ENCODE measurements at regions not wholly inside any gene's neighbourhood (a gene's known extent, or its start where the extent isn't known, plus 50 kb on each side); places are given as distances from the start of the nearest gene placed in this dataset.

DNA sequence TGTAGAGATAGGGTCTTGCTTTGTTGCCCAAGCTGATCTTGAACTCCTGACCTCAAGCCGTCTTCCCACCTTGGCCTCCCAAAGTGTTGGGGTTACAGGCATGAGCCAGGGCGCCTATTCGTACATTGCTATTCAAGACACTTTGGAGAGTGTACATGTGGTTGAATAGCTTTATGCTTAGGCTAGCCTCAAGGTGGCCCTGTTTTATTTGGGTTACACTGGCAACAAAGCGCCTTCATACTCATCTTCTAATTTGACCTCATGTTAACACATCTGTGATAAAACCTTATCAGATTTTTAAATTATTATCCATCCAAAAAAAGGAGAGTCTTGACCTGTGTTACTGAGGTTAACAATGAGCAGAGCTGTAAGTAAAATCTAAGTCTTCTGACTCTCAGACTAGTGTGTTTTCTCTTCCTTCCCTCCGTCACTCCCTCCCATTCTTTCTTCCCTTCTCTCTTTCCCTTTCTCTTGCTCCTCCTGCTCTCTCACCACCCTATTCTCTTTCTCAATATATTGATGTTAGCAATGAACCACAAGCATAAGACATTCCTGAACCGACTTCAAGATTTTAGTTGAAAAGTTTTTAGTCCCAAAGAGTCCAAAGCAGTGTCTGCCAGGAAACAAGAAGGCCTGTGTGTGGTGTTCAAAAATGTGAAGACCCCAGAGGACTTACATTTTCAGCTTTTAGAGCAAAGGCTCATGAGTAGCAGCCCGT is 603.7 kb upstream of the CFAP20DC start:
- DNase-seq (ENCODE audit: low read depth, low spot score) = no peak

DNA sequence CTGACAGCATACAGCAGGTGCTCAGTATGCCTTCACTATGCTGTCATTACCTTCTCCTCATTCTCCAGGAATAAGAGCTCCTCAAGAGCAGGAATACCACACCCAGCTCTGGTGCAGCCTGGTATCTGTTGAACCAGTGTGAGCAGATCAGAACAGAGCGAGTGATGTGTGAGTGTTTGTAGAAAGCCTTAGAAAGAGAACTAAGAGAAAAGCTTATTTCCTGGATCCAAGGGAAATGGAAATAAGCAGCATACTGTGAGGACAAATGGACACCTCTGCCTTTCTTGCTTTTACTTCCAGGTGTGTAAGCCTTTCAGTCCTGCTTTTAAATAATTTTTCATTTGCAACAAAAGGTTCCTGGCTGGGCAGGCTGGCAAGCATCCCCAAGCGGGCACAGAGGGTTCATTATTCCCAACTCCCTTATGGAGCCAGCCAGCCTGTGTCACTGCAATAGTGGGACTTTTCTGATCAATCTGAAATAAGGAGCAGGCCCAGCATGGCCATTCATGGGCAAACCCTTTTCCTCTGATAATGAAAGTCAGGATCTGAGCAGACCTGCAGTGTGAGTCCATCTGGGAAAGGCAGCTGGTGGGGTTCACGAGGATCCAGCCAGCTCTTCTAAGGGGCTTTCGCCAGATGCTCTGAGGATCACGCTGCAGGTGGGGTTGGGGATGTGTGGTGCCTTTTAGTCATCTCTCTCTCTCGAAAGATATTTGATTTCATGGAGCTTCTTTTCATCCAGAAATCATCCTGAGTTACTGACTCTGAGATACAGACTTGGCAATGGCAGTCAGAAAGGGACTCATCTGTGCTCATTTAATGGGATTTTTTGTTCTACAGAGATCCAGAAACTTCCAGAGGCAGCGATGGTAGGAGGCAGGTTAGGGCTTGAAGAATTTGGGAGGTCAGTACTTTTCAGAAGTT is 594.9 kb upstream of the CFAP20DC start:
- DNase-seq (ENCODE audit: low read depth, low spot score) = no peak

DNA sequence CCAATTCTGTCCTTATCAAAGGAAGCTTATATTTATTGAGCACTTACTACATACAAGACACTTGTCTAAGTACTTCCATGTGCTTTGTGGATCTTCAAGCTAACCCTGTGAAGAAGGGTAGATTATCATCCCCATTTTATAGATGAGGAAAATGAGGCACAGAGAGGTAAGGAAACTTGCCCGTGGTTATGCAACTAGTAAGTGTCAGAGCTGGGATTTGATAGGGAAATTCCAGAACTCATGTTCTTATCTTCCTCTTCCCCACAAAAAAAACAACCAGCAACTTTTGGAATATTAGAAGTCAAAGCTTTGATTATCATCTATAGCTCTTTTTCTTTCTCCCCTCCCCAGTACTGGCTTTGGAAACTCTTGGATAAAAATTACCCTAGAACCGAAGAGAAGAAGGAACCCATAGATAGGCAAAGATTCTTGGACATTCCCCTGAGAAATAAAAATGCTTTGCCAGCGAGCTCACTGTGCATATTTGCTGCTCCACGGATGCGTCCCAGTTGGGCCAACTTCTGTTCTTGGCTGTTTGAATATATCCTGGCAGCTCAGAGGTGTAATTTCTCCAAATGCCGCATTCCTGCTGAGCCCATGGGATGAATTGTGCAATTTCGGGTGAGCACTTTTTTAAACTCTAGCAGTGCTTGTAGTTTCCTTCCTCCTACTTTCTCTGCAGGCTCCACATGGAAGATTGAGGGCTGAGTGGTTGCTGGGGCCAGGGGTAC is 591.5 kb upstream of the CFAP20DC start:
- DNase-seq (ENCODE audit: low read depth, low spot score) = no peak

DNA sequence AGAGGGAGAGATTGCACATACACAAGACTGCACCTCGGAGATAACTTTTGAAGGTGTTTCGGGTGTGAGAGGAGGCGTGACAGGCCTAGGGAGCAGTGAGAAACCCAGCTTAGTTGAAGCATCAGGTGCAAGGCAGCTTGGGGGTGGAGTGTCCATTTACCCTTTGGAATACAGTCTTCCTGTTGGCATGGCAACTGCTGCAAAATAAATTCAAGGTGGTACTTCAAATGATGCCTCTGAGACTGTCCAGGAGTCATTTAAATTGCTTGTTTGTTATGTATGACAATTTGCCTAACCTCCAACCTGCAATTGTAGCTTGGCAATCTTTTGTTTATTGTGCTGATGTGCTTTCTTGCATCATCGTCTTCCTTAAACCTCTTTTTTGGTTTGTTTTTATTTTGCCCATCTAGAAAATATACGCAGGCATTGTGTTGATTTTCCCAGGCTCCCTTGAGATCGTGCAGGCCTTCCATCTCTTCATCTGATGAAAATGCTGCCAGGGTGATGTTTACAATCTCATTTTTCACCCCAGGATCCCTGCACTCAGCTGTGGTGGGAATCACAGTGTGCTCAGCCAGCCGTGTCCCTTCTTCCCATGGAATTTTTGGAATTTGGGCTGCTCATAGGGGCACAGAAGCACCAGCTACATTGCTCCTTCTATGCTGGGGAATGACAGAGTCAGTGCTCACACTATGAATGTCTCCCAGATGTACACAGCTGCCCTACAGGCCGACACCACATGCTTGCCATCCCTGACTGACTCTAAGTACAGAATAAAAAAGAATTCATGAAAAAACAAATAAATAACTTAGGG is 583.1 kb upstream of the CFAP20DC start:
- no peak for DNase-seq (ENCODE audit: low read depth, low spot score)

DNA sequence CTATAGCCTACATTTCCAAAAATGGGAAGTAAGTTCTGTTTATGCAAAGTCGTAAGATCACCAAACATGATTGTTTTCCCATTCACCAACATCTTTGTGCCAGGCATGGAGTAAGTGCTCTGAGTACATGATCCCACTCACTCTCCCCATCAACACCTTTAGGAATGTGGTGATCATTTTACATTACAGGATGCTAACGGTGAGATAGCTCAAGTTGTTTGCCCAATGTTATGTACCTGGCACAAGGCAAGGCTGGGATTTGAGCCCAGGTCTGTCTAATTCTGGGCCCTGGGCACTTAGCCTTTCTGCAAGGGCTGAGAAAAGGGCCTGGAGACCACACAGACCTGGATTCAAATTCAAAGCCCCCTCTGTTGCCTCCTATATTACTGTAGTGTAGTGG is 581.7 kb upstream of the CFAP20DC start:
- DNase-seq (ENCODE audit: low read depth, low spot score) = no peak

DNA sequence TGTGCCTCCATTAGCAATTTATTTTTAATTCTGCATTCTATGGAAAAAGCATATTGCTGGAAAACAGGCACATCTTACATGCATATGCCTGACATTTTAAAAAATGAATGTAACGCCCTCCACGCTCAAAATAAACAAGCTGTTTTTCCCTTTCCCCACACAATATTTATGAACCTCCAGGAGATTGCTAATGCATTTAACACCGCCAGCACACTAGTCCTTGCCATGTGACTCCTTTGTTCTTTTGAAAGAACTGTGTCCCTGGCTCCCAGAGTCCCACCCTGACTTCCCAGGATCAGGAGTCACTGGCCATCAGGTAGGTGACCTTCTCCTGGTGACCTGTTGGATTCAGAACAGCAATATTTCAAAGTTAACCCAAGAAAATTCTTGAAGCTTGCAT is 571.2 kb upstream of the CFAP20DC start:
- no peak for DNase-seq (ENCODE audit: low read depth, low spot score)

DNA sequence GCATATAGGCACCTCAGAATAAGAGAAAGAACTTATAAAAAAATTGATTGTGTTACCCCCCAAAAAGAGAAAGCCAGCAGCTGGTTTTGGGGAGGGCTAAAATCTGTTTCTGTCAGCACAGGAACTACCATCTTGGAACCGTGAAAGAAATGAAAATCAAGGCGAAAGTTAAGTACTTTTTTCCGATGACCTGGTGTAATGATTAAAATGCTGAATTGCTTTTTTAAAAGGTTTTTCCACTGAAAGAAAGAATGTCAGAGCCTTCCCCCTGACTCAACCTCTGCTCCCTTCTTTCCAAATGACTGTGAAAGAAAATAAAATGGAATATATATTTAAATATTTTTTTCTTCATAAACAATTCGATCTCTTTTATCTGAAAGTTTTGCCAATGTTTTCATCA is 570.5 kb upstream of the CFAP20DC start:
- no peak for DNase-seq (ENCODE audit: low read depth, low spot score)

DNA sequence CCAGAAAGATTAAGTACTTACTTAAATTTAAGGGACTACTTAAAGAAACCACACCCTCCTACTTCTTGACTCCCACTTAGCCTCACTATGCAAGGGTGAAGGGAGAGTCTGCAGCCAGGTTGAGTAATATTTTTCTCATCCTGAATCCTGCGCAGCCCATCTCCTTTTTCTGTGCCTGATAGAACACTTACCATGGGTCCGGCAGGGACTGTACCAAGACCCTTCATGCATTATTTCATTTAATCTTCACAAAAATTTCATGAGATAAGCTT is 562.6 kb upstream of the CFAP20DC start:
- no peak for DNase-seq (ENCODE audit: low read depth, low spot score)

DNA sequence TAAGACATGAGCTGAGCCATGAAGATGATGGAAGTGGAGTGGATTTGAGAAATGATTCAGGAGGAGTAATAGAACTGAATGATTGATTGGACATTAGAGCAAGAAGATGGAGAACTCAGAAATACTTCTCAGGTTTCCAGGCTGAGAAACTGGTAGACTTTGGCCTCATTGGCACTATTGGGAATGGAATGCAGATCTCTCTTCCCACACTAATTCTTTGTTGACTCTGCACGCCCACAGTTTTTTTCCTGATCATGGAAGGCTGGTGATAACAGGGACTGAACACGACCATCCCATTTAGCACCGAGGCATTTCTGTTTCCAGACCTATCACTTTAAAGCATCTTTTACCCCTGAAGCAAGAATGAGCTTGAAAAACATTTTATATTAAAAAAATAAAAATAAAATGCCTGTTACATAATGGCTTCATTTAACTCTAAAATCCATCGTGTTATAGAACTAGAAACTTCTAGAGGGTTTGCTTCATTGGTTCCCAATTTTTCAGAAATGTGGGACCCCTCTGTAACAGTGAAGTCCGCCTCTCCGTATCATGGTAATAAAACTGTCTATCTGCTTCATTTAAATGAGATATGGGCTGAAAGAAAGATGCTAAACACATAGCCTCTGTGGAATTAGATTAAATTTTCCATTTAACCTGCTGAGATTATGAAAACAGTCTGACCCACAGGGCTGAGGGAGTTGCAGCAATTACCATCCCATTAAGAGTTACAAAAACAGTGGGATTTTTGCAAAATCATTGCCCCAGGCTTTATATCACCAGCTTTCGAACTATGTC is 562.0 kb upstream of the CFAP20DC start:
- DNase-seq (ENCODE audit: low read depth, low spot score) = no peak

DNA sequence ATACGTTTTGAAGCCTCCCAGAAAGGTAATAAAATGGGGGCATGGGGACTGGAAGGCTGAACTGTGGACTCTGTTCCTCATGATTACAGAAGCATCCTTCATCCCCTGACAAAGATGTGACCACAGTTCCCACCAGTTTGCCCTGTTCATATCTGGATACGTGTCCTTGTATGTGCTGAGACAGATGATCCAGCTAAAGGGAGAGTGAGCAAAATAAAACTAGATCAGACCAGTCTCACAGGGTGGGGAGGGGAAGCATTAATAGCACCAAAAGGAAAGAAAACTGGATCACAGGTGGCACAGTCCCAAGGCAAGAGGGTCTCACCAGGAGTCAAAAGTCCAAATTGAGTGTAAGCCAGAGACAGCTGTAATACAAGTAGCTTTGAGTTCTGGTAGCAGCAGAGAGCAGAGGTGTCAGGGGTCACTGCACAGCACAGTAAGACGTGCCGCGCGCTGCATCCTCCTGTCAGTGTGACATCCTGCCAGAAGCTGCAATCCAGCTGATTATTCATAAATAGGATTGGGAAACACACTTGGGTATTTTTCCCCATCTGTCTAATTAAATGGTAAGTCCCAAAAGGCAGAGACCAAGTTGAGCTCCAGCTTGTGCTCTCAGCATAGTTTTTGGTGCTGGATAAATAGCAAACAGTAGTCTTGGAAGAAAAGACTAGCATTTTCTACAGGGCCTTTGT is 560.0 kb upstream of the CFAP20DC start:
- DNase-seq (ENCODE audit: low read depth, low spot score) = no peak

DNA sequence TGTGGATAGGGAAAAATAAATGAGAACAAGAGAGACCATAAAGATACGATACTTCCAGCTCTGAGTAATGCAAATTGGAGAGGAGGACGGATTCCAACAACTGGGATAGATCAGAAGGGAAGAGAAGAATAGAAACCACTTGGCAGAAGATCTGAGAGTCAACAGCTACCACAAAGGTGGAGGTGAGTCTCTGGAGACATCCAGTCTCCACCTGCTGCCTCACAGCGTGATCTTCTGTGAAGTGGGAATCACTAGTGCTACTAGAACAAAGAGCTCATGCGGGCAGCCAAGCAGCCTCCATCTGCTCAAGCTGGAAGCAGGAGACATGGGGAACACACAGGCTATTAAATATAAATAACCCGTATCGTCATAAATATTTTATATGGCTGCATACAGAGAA is 558.5 kb upstream of the CFAP20DC start:
- no peak for DNase-seq (ENCODE audit: low read depth, low spot score)

DNA sequence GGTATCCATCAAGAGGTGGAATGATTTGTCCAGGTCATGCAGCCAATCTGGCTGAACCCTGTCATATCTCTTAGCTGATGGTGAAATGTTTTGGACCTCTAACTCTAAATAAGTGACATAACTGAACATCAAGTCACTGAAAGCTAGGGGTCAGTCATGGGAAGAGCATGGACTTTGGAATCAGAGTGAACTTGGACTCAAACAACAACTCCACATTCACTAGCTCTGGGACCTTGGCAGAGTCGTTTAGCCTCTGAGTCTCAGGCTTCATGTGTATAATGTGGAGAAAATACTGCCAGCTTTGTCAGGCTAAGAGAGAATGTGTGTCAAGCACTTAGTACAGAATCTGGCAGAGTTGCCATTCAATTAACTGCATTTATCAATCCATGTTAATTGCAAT is 557.8 kb upstream of the CFAP20DC start:
- no peak for DNase-seq (ENCODE audit: low read depth, low spot score)

DNA sequence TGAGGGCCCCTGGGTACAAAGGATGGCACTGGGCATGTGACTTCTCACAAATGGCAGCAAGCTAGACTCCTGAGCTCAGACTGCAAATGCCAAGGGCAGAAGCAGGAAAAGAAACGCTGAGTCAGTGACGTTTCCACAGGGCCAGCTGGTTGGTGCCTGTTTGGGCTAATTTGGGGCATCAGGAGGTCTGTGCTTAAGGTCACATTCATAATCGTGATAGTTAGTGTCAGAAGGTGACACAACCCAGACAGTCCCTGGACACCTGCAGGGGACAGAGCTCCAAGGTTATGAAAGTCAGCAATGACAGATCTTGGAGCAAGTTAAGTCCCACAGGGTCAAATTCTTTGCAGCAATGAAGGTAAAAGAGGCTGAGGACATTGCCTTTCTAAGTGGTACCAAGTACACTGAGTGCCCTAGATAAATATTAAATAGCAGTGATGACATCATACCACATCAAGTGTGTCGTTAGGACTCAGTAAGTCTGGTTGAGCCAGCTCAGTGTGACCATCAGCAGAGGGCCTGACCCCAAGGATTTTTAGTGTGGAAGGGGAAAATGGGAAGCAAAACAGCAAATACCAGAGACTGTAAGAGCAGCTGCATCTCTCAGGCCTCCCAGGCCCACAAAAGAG is 556.9 kb upstream of the CFAP20DC start:
- no peak for DNase-seq (ENCODE audit: low read depth, low spot score)

DNA sequence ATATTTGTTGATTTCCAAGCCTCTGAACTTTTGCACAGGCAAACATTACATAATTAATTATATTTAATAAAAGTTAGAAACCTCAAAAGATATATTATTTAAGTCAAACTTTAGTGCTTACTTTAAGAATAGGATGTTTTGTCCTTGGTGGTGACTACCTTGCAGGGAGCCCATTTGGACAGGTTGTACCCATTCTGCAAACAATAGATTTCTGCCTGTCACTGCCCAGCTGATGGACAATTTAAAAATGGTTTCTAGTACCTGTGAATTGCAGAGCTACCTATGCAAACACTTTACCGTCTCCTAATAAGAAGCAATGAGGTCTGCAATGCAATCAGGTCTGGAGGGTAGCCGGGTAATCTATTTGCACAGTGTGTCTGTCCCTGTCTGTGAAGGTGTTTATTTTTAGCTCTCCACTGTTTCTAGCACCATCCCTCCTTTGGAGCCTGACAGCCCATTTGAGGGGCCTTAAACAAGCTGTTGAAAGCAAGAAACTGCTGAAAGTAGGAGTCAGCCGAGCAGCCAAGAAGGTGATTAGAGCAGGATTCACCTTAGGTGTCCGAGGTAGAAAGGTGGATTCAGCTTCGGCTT is 556.2 kb upstream of the CFAP20DC start:
- no peak for DNase-seq (ENCODE audit: low read depth, low spot score)

DNA sequence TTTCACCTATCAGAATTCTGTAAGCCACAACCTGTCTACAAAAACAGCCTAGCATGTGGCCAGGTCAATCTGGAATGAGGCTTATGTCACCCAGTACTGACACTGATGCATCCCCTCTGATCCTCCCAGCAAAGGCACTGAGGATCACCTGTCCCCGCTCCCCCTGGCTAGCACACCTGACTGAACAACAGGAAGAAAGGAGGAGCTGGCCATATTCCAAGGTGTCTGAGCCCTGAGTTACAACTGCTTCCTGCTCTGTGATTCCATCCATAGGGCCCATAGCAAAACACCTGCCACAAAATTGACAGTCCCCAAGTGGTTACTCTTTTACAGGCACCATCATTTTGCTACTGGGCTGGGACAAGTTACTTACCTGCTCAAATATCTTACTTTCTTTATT is 555.5 kb upstream of the CFAP20DC start:
- no peak for DNase-seq (ENCODE audit: low read depth, low spot score)

DNA sequence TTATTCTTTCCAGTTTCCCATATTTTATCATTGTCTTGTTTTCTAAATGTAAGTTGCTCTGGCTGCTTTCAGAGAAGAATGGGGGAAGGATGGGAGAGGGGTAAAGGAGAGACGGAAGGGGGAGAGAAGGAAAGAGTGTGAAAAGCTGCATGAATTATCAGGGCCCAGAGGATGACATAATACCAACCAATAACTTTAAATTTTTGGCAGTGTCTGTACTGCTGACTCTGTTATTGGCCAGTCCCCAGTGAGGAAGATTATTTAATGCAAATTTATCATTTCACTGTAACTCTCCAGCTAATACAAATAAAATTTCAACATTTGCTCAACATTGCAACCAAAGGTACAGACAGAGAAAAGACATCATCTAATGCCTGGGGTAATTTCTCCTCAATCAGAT is 551.7 kb upstream of the CFAP20DC start:
- no peak for DNase-seq (ENCODE audit: low read depth, low spot score)

DNA sequence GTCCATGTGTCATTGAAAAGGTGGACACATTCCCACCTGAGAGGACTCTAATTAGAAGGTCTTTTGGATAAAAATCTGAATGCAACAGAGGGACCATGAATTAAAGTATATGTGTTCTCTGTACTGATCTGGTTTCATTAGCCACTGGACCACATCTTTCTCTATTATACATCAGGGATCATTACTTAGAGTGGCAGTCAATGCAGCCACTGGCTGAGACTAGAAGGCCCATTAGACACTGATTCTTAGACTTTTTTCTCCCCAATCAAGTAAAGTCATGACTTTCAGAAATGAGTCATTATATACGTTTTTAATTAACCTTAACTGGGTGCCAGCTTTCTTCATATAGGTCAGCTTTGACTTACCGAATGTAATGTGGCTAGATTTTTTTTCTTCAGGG is 550.8 kb upstream of the CFAP20DC start:
- DNase-seq (ENCODE audit: low read depth, low spot score) = no peak

DNA sequence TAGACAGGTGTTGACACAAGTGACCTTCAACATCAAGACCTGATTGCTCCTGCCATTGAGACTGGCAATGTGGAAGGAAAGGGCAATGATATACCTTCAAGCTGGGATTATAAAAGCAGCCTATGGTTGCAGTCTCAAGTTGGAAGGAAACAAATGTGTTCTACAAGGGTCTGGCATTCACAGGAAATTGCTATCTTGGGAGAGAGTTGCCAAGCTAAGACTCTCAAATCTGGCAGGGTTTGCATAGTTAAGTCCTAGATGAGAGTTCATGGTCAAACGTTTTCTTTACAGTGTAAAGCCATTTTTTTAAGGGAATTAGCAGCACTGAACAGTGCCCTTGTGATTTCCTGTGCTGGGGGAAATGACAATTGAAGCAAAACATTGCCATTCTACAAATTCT is 546.9 kb upstream of the CFAP20DC start:
- DNase-seq (ENCODE audit: low read depth, low spot score) = no peak

DNA sequence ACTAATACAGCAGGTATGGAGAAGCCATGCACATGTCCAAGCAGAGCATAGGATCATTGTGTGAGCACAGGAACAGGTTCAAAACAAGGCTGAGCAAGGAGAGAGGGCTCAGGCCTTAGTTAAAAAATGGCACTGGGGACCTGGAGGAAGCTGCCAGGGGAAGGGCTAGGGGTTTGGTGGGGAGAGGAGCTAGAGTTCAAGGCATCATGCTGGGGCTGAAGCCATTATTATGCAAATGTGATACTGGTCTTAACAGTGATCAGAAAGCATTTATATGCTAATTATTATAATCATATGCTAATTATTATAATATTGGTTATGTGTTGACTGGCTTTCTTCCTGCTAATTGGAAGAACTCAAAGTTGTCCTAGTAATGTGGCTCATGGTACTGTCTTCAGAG is 546.0 kb upstream of the CFAP20DC start:
- DNase-seq (ENCODE audit: low read depth, low spot score) = no peak

DNA sequence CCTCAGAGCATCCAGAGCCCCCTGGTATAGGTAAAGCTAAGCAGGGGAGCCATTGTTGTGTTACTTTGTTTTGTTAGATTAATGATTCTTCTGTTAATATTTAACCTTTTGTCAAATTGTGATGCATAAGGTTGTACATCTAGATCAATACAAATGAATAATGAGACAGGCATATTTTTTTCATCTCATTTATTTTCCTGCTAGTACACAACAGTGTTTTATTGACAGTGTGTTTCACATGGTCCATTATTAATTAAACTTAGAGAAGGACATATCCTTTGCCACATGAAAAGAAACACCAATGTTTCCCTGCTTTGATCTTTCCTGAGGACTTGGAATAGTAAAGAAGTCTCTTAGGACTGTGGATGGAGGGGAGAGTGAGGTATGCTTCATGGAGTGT is 543.6 kb upstream of the CFAP20DC start:
- no peak for DNase-seq (ENCODE audit: low read depth, low spot score)
